ENCODE measurements at regions not wholly inside any gene's neighbourhood (a gene's known extent, or its start where the extent isn't known, plus 50 kb on each side); places are given as distances from the start of the nearest gene placed in this dataset.

GRCh38 chr14:82626156-82627066 lies 1092.8 kb upstream of the SEL1L start:
- no peak for TF ChIP-seq CTCF (IDR thresholded peaks at IDR 0.05; ENCODE audit: unreplicated experiment in 3 of 3)
- Mint-ChIP-seq H3K4me3 (no peak overlapping the region), H3K9me3 (peaks cover 6% of the 10 kb centered on the region), H3K36me3 (ENCODE audit: low read depth) (no peaks in the 10 kb centered on the region), H3K27ac (no peak overlapping the region), H3K4me1 (no peaks in the 10 kb centered on the region), H3K27me3 (ENCODE audit: low read depth) (no peaks in the 10 kb centered on the region)

DNA sequence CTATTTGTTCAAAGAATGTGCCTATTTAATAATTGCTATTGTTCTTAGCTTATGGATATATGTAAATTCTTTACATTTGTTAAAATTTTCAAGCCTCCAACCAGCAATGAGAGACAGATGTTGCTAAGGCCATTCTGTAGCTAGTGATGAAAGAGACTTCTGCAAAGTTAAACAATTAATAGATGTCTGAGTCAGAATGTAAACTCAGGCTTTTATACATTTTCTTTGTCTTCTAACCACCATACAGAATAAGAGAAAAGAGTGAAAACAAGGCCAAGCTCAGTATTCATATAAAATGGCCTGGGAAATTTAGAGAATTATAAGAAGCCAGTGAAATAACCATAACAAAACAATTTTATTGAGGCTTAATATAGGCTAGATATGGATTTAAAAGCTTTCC lies 1102.3 kb upstream of the SEL1L start:
- Mint-ChIP-seq H3K27ac (no peak overlapping the region), H3K9me3 (peaks cover 5% of the 10 kb centered on the region), H3K4me1 (no peaks in the 10 kb centered on the region), H3K27me3 (ENCODE audit: low read depth) (peaks cover 3% of the 10 kb centered on the region), H3K4me3 (no peak overlapping the region), H3K36me3 (ENCODE audit: low read depth) (peaks cover 4% of the 10 kb centered on the region)
- no peak for TF ChIP-seq CTCF (IDR thresholded peaks at IDR 0.05; ENCODE audit: unreplicated experiment in 3 of 3)

DNA sequence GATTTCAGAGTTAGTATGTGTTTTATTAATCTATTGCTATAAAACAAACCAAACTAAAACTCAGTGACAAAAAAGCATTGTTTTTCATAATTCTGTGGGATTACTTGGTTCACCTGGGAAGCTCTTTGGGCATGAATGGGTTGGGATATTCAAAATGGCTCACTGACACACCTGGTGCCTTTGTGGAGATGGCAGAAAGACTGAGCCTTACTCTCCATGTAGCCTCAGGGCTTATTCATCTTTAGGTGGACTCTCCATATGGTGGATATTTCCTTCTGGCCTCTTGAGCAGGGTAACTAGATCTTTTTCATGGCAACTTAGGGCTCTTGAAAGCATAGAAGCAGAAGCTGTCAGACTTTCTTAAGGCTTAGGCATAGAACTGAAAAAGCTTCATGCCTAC lies 1102.8 kb upstream of the SEL1L start:
- Mint-ChIP-seq H3K27me3 (ENCODE audit: low read depth) (peaks cover 3% of the 10 kb centered on the region), H3K4me1 (no peaks in the 10 kb centered on the region), H3K27ac (no peak overlapping the region), H3K36me3 (ENCODE audit: low read depth) (peaks cover 4% of the 10 kb centered on the region), H3K4me3 (no peak overlapping the region), H3K9me3 (peaks cover 5% of the 10 kb centered on the region)
- no peak for TF ChIP-seq CTCF (IDR thresholded peaks at IDR 0.05; ENCODE audit: unreplicated experiment in 3 of 3)

DNA sequence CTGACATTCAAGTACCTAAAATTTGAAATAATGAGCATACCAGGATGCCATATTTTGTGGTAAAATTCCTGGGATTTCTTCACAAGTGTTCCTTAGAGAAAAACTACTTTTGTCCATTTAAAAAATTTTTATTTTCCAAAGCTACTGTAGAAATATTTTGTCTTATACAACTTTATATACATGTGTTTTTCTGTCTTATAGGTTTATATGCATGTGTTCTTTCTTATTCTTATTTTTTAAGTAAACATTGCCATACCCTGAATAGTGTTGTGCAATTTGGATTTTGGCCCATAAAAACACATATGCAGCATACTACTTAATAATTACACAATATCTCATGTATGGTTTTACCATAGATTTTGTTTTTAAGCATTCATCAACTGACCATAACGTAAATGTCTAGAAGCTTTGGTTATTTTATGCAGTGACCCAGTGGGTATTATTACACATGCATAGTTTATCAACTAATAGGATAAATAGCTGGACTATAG lies 1107.4 kb upstream of the SEL1L start:
- H3K36me3 Mint-ChIP-seq (ENCODE audit: low read depth): no peaks in the 10 kb centered on the region
- no peak for TF ChIP-seq CTCF (IDR thresholded peaks at IDR 0.05; ENCODE audit: unreplicated experiment in 3 of 3)
- no peaks in the 10 kb centered on the region for H3K27me3 Mint-ChIP-seq (ENCODE audit: low read depth)
- H3K27ac Mint-ChIP-seq: no peak overlapping the region
- H3K9me3 Mint-ChIP-seq: no peaks in the 10 kb centered on the region
- H3K4me3 Mint-ChIP-seq: no peak overlapping the region
- H3K4me1 Mint-ChIP-seq: no peaks in the 10 kb centered on the region

GRCh38 chr14:82642425-82642824 lies 1108.8 kb upstream of the SEL1L start:
- no peaks in the 10 kb centered on the region for H3K9me3 Mint-ChIP-seq
- TF ChIP-seq CTCF (IDR thresholded peaks at IDR 0.05; ENCODE audit: unreplicated experiment in 3 of 3): no peak
- H3K4me3 Mint-ChIP-seq: peak overlapping the region; percentile 85 to 91 (median 90)
- H3K4me1 Mint-ChIP-seq: no peaks in the 10 kb centered on the region
- peak overlapping the region; percentile 69 to 90 (median 89) for H3K27ac Mint-ChIP-seq
- H3K27me3 Mint-ChIP-seq (ENCODE audit: low read depth): no peaks in the 10 kb centered on the region
- no peaks in the 10 kb centered on the region for H3K36me3 Mint-ChIP-seq (ENCODE audit: low read depth)
